ENCODE measurements at regions not wholly inside any gene's neighbourhood (a gene's known extent, or its start where the extent isn't known, plus 50 kb on each side); places are given as distances from the start of the nearest gene placed in this dataset.
"Not testable (repeated sequence)": the region's sequence is repeated elsewhere in the genome, so short reads cannot be mapped to it uniquely, and the experiment has no call there.

DNA sequence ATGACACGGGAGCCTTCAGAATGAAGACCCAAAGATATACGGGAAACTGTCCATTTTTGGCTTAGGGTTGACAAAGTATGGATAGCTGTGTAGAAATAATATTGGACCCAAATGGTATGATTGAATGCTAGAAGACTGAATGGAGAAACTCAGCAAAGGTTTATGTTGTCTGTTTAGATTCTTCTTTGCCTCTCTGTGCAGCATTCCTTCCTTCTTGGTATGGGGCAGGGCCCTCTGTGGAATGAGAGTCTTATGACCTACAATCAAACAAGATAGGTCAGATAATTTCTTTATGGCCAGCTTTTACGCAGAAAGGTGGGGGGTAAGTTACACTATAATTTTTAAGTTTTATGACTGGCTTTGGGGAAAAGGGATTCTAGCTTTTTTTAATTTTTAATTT is 124.3 kb downstream of the PCDH10 start:
- TF ChIP-seq, protein P1, sequence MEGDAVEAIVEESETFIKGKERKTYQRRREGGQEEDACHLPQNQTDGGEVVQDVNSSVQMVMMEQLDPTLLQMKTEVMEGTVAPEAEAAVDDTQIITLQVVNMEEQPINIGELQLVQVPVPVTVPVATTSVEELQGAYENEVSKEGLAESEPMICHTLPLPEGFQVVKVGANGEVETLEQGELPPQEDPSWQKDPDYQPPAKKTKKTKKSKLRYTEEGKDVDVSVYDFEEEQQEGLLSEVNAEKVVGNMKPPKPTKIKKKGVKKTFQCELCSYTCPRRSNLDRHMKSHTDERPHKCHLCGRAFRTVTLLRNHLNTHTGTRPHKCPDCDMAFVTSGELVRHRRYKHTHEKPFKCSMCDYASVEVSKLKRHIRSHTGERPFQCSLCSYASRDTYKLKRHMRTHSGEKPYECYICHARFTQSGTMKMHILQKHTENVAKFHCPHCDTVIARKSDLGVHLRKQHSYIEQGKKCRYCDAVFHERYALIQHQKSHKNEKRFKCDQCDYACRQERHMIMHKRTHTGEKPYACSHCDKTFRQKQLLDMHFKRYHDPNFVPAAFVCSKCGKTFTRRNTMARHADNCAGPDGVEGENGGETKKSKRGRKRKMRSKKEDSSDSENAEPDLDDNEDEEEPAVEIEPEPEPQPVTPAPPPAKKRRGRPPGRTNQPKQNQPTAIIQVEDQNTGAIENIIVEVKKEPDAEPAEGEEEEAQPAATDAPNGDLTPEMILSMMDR (IDR thresholded peaks at IDR 0.05; ENCODE audit: extremely low read depth, missing control alignments), result no peak
- DNase-seq (ENCODE audit: low spot score), result no peak

DNA sequence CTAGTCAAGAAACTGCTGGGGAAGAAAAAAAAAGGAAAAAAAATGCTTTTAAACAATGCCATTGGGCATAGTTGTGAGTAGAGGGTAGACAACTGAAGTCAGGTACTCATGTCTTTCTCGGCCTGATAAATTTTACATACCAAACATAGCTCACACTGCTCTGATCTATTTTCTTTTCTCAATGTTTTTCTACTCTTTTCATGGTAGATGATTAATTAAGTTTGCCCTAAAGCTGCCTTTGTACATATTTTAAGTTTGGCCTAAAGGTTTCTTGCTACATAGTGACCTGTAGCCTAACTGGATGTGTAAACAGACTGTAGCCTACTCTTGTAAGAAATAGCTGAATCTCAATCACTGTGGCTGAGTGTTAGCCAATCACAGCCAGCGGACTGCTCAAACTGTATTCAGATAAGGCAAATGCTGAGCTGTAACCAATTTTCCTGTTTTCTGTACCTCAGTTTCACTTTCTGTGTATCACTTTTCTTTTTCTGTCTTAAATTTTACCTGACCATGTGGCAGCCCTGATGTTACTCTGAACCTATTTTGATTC is 121.0 kb downstream of the PCDH10 start:
- TF ChIP-seq, protein P1 (IDR thresholded peaks at IDR 0.05; ENCODE audit: extremely low read depth, missing control alignments), result no peak

DNA sequence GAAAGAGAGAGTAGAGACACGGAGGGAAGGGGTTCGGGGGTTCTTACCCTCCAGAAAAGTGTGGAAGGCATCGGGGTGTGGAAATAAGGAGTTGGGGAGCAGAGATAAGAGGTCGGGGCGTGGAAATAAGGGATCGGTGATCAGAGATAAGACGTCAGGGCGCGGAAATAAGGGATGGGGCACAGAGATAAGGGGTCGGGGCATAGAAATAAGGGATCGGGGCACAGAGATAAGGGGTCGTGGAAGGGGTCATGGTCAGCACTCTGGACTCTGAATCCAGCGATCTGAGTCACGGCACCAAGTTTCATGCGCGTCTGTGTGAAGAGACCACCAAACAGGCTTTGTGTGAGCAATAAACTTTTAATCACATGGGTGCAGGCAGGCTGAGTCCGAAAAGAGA is 119.1 kb downstream of the PCDH10 start:
- TF ChIP-seq, protein P1 (IDR thresholded peaks at IDR 0.05; ENCODE audit: extremely low read depth, missing control alignments), result no peak
- no peak for DNase-seq (ENCODE audit: low spot score)

More for the DNA sequence above, 121.0 kb downstream of the PCDH10 start:
- no peak for DNase-seq (ENCODE audit: low spot score)

DNA sequence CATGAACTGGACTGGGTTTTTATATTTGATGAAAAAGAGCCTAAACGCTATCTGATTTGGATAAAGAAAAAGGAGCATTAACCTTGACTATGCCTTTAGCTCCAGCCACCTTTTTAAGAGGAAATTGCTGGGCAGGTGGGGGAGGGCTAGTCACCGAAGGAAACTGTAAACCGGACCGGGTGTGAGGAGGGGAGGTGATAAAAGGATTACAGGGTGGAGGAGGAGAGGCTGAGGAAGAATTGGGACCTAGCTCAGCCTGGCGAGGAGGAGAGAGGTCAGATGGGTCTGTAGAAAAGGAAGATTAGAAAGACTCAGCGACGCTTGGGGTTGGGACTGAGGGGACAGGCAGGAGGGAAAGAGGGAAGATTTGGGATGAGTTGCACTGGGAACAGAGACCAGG is 118.4 kb downstream of the PCDH10 start:
- DNase-seq (ENCODE audit: low spot score), result not testable (repeated sequence)

DNA sequence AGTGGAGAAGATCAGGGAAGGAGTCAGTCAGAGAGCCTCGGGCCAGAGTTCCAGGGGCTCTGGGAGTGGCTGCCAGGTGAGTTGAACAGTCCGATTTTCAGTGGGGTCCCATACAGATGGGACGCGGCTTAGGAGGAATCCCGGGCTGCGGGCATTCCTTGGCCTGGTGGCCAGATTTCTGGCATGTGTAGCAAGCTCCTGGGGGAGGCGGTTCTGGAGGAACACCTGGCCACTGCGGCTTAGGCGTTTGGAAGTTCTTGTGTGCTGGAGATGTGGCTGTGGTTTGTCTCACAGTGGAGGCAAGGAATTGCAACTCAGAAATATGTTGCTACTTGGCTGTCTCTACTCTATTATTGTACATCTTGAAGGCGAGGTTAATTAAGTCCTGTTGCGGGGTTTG is 117.9 kb downstream of the PCDH10 start:
- not testable (repeated sequence) for DNase-seq (ENCODE audit: low spot score)

DNA sequence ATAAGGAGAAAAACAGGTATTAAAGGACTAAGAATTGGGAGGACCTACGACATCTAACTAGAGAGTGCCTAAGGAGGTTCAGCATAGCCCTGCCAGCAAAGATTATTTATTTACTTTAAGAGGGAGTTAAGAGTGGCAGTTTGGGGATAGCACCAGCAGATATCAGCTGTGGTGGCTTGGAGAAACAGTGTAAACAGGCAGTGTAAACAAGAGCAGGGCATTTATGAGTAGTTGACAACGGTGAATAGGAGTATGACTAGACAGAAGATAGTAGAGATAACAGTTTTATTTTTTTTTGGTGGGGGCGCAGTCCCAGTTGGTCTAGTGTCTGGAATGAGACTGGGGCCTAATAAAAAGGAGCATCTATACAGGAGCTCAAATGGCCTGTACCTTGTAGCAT is 115.2 kb downstream of the PCDH10 start:
- DNase-seq (ENCODE audit: low spot score), result not testable (repeated sequence)

DNA sequence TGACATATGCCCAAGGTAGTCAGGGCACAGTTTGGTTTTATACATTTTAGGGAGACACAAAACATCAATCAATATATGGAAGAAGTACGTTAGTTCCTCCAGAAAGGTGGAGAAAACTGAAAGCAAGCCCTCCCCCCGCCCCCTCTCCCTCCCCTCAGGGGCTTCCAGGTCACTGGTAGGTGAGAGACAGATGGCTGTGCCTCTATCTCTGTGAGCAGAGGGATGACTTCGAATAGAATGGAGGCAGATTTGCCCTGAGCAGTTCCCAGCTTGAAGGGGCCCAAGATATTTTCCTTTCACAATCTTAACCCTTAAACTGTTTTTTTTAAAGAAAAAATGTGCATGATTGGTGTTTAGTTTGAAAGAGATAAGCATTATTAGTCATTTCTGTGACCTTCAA is 114.0 kb downstream of the PCDH10 start:
- no peak for DNase-seq (ENCODE audit: low spot score)
- TF ChIP-seq, protein P1 (IDR thresholded peaks at IDR 0.05; ENCODE audit: extremely low read depth, missing control alignments), result no peak

DNA sequence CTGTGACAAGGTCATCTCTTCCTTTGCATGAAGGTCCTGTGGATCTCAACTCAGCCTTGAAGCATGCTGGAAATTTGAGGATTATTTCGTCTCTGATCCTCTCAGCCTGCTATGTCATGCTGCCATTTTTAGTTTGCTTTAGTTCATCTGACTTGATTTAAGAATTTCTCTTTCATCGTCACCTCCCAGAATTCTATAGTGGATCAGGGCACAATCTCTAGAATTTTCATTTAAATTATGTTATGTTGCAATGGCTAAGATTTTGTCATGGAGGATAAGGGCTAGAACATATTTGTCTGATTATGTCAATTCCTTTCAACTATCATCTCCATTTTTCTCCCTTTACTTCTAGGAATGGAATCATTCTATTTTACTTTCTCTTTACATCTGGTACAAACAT is 98.8 kb downstream of the PCDH10 start:
- TF ChIP-seq, protein P1 (IDR thresholded peaks at IDR 0.05; ENCODE audit: extremely low read depth, missing control alignments), result no peak
- DNase-seq (ENCODE audit: low spot score), result no peak

DNA sequence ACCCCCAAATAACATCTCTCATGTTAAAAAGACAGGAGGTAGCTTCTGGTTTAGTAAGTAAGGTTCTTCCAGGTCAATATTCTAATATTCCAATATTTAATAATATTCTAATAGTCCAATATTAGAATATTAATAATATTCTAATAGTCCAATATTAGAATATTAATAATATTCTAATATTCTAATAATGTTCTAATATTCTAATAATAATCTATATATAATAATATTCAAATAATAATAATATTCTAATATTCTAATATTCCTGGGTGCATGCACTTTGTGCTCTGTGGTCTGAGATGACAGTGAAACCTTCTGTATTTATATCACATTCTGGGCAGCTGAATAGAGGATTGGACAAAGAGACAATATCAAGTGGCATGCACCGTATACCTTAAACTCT is 96.1 kb downstream of the PCDH10 start:
- TF ChIP-seq, protein P1 (IDR thresholded peaks at IDR 0.05; ENCODE audit: extremely low read depth, missing control alignments), result no peak

More for the DNA sequence above, 96.1 kb downstream of the PCDH10 start:
- DNase-seq (ENCODE audit: low spot score), result no peak

Data from GM20000 (cell line).